B cell (primary cell): ENCODE measurements at regions not wholly inside any gene's neighbourhood (a gene's known extent, or its start where the extent isn't known, plus 50 kb on each side); places are given as distances from the start of the nearest gene placed in this dataset.

Experiments
- ATAC-seq: fragments of 200-7000 bp; cut with Tn5 transposase; one replicate; pipeline ENCODE4 v1.10.0; 2021; ENCODE audit warnings: low read depth, mild to moderate bottlenecking, moderate number of reproducible peaks, moderate library complexity
- CTCF ChIA-PET: fragments of 350-600 bp; sonication (Branson Sonifier 250); formaldehyde crosslinking; loops from one replicate; lab custom pipeline; 2021; ENCODE audit warnings: antibody characterized with exemption, inconsistent platforms; lab: Charles Lee
- POLR2A ChIA-PET: fragments of 350-600 bp; sonication (Branson Sonifier 250); formaldehyde crosslinking; loops from one replicate; lab custom pipeline; 2021; ENCODE audit warnings: antibody characterized with exemption; lab: Charles Lee
- DNase-seq: peaks from one replicate; pipeline ENCODE4 v3.0.0; 2013
- H2AFZ ChIP-seq: 2 replicates; pipeline ENCODE4 v1.6.1; 2012; ENCODE audit warnings: mild to moderate bottlenecking, low read depth, low read length; ENCODE audit not compliant: insufficient read depth, poor library complexity, severe bottlenecking
- H3K27ac ChIP-seq, 2 donors: 1 replicate in 1 of 2; 2 replicates in 1 of 2; pipeline ENCODE4 v1.5.1; 2012 to 2013; ENCODE audit warnings: low read length in 2 of 2, mild to moderate bottlenecking in 2 of 2, moderate library complexity in 1 of 2
- H3K27me3 ChIP-seq, 4 experiments: fragments of 200-600 bp in 1 of 4; sonication (generic) in 1 of 4; replicated peaks in 1 of 4; 1 replicate in 2 of 4; 2 replicates in 2 of 4; pipeline versions ENCODE4 v1.6.1 to v1.7.0; 2013 to 2016; ENCODE audit warnings: low read length in 3 of 4, mild to moderate bottlenecking in 2 of 4, mixed read lengths in 1 of 4, moderate library complexity in 1 of 4; ENCODE audit not compliant: insufficient read depth in 4 of 4, control insufficient read depth in 3 of 4; ENCODE audit errors: control extremely low read depth in 1 of 4
- H3K36me3 ChIP-seq, 2 experiments: replicated peaks in 1 of 2; 1 replicate in 1 of 2; 2 replicates in 1 of 2; pipeline versions ENCODE4 v1.6.1 to v1.7.1; 2013; ENCODE audit warnings: low read length in 1 of 2; ENCODE audit not compliant: insufficient read depth in 2 of 2, control insufficient read depth in 1 of 2; ENCODE audit errors: control extremely low read depth in 1 of 2, extremely low read depth in 1 of 2
- H3K4me1 ChIP-seq, 2 donors: fragments of 200-600 bp in 1 of 2; sonication (generic) in 1 of 2; 1 replicate in 1 of 2; 2 replicates in 1 of 2; pipeline versions ENCODE4 v1.5.1 to v1.6.1; 2013 to 2017; ENCODE audit warnings: low read length in 2 of 2; ENCODE audit not compliant: control insufficient read depth in 2 of 2, insufficient read depth in 2 of 2
- H3K4me2 ChIP-seq: replicated peaks from 2 replicates; pipeline ENCODE3; 2012; ENCODE audit warnings: mild to moderate bottlenecking, low read depth, low read length; ENCODE audit not compliant: poor library complexity, severe bottlenecking
- H3K4me3 ChIP-seq, 5 experiments: fragments of 200-600 bp in 1 of 5; sonication (generic) in 1 of 5; 1 replicate in 3 of 5; 2 replicates in 2 of 5; pipeline versions ENCODE4 v1.5.1 to v1.7.0; 2011 to 2016; ENCODE audit warnings: low read length in 4 of 5, mild to moderate bottlenecking in 4 of 5, low read depth in 2 of 5, control low read depth in 1 of 5, moderate library complexity in 1 of 5; ENCODE audit not compliant: insufficient read depth in 1 of 5; ENCODE audit errors: control extremely low read depth in 1 of 5, extremely low read depth in 1 of 5
- H3K79me2 ChIP-seq: fragments of 200-600 bp; sonication (generic); one replicate; pipeline ENCODE4 v1.6.0; 2016; ENCODE audit warnings: low read length; ENCODE audit not compliant: control insufficient read depth, insufficient read depth
- H3K9ac ChIP-seq: fragments of 200-600 bp; sonication (generic); 2 replicates; pipeline ENCODE4 v1.6.1; 2017; ENCODE audit warnings: mild to moderate bottlenecking, low read length, moderate library complexity
- H3K9me3 ChIP-seq, 3 donors: one replicate each; pipeline versions ENCODE4 v1.6.1 to v1.7.1; 2013; ENCODE audit warnings: low read length in 2 of 3; ENCODE audit not compliant: control insufficient read depth in 2 of 3, insufficient read depth in 1 of 3; ENCODE audit errors: control extremely low read depth in 1 of 3
- H4K20me1 ChIP-seq: 2 replicates; pipeline ENCODE4 v1.6.0; 2012; ENCODE audit warnings: mild to moderate bottlenecking, low read length; ENCODE audit not compliant: insufficient read depth, control insufficient read depth, poor library complexity, severe bottlenecking
- H3K27ac Mint-ChIP-seq: one replicate; pipeline ENCODE4 v1.8.0; 2021; ENCODE audit warnings: mixed read lengths
- H3K27me3 Mint-ChIP-seq: one replicate; pipeline ENCODE4 v1.8.0; 2021; ENCODE audit warnings: mixed read lengths
- H3K4me1 Mint-ChIP-seq: one replicate; pipeline ENCODE4 v1.8.0; 2021; ENCODE audit warnings: mixed read lengths
- H3K4me3 Mint-ChIP-seq: one replicate; pipeline ENCODE4 v1.8.0; 2021; ENCODE audit warnings: mixed read lengths
- H3K9me3 Mint-ChIP-seq: one replicate; pipeline ENCODE4 v1.8.0; 2022; ENCODE audit warnings: mixed read lengths; ENCODE audit not compliant: insufficient read depth
- CTCF ChIP-seq: fragments of 200-600 bp; IDR thresholded peaks from one replicate; pipeline ENCODE4 v1.8.0; 2022; ENCODE audit warnings: antibody characterized with exemption, mild to moderate bottlenecking
- EZH2 ChIP-seq: IDR thresholded peaks from 2 replicates; pipeline ENCODE4 v1.6.1; 2012; ENCODE audit warnings: borderline replicate concordance, low read depth, mild to moderate bottlenecking, moderate library complexity, low read length; ENCODE audit not compliant: insufficient read depth, poor library complexity, severe bottlenecking
- WGBS: methylation state at CpG from one replicate; pipeline ENCODE4 v1.1.5; 2013; ENCODE audit warnings: missing lambda C conversion rate; ENCODE audit not compliant: insufficient coverage; 5-methylcytosine and 5-hydroxymethylcytosine counted together
- intact Hi-C: fragments of 100-400 bp; cut with micrococcal nuclease; formaldehyde crosslinking; loops from one replicate; pipeline ENCODE4 v1.10.0; 2022

- Histone ChIP-seq H3K79me2 (no peaks in the 10 kb centered on the region), H3K9me3 (no peaks in the 10 kb centered on the region), H3K4me3 (no peak overlapping the region), H3K36me3 (no peaks in the 10 kb centered on the region), H2AFZ (no peak overlapping the region), H3K27me3 (peaks cover 0 to 11% (median 0%) of the 10 kb centered on the region in 4 experiments), H3K9ac (no peak overlapping the region), H3K4me2 (no peak overlapping the region), H4K20me1 (no peaks in the 10 kb centered on the region), H3K4me1 (no peaks in the 10 kb centered on the region), H3K27ac (no peak overlapping the region)
- Mint-ChIP-seq H3K4me1 (no peaks in the 10 kb centered on the region), H3K27me3 (peaks cover 7% of the 10 kb centered on the region), H3K4me3 (no peak overlapping the region), H3K27ac (no peak overlapping the region), H3K9me3 (no peaks in the 10 kb centered on the region)
- ChIA-PET CTCF (no interaction called here), POLR2A (no interaction called here)
- TF ChIP-seq EZH2 (no peak), CTCF (no peak)
- DNase-seq (no peak), ATAC-seq (no peak)
- intact Hi-C loops = no loop called here
- no CpG with 5 or more reads among the region's 6 CpGs for WGBS
These were observed 165.2 kb upstream of the ROPN1 start for GRCh38 chr3:124156866-124157712.

- no peak for ATAC-seq
- H3K4me2 ChIP-seq = no peak overlapping the region
- ChIA-PET CTCF (no interaction called here), POLR2A (no interaction called here)
- H2AFZ ChIP-seq = no peak overlapping the region
- H4K20me1 ChIP-seq = no peaks in the 10 kb centered on the region
- peaks cover 0 to 11% (median 0%) of the 10 kb centered on the region in 4 experiments for H3K27me3 ChIP-seq
- no peaks in the 10 kb centered on the region for H3K4me1 ChIP-seq
- Mint-ChIP-seq H3K4me3 (no peak overlapping the region), H3K27me3 (peaks cover 7% of the 10 kb centered on the region), H3K9me3 (no peaks in the 10 kb centered on the region), H3K27ac (no peak overlapping the region), H3K4me1 (no peaks in the 10 kb centered on the region)
- H3K27ac ChIP-seq = no peak overlapping the region
- no peak overlapping the region for H3K9ac ChIP-seq
- H3K36me3 ChIP-seq = no peaks in the 10 kb centered on the region
- H3K79me2 ChIP-seq = no peaks in the 10 kb centered on the region
- H3K4me3 ChIP-seq = no peak overlapping the region
- H3K9me3 ChIP-seq = no peaks in the 10 kb centered on the region
- no peak for TF ChIP-seq CTCF
- TF ChIP-seq EZH2 = no peak
- WGBS = no CpG with 5 or more reads among the region's 3 CpGs
- no peak for DNase-seq
- intact Hi-C loops = no loop called here
These were observed 165.8 kb upstream of the ROPN1 start for GRCh38 chr3:124157748-124158147.
